Stomach (tissue), 4 donors: ENCODE measurements at regions not wholly inside any gene's neighbourhood (a gene's known extent, or its start where the extent isn't known, plus 50 kb on each side); places are given as distances from the start of the nearest gene placed in this dataset.

Experiments
- CTCF ChIP-seq, 7 experiments: fragments of 450-650 bp in 4 of 7; fragments of 200-600 bp in 3 of 7; sonication (generic) in 3 of 7; IDR thresholded peaks; one replicate each; pipeline ENCODE4 v1.5.1; 2016 to 2019; ENCODE audit warnings: antibody characterized with exemption in 7 of 7, control low read depth in 2 of 7, mild to moderate bottlenecking in 1 of 7
- EP300 ChIP-seq: sonication (generic); formaldehyde crosslinking; IDR thresholded peaks from one replicate; pipeline ENCODE4 v1.6.1; 2017; ENCODE audit warnings: antibody characterized with exemption
- POLR2A ChIP-seq, 4 donors: fragments of 450-650 bp; IDR thresholded peaks; one replicate each; pipeline ENCODE4 v1.6.1; 2016; ENCODE audit warnings: antibody characterized with exemption in 4 of 4, control low read depth in 2 of 4, mild to moderate bottlenecking in 1 of 4, moderate library complexity in 1 of 4
- POLR2AphosphoS5 ChIP-seq, 3 donors: sonication (generic); formaldehyde crosslinking; IDR thresholded peaks; one replicate each; pipeline ENCODE4 v1.6.1; 2016; ENCODE audit warnings: antibody characterized with exemption in 3 of 3

DNA sequence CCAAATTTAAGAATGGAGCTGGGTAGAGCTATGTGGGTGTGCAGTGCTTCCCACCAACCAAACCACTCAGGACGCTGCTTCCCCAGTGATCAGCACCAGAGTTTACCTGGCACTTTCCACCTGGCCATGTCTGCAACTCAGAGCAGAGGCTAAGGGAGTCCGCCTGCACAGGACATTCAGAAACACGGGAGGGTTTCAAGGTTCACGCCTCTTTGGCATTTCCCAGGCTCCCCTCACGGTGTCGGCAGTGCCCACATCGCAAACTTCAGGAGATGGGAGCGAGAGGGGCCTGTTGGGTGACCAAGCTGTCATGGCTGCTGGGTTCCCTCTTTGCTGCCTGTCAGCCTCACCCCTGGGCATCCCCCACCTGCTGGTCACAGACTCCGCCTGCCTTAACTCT, 161.5 kb downstream of the NXNL2 start:
- TF ChIP-seq POLR2AphosphoS5 (IDR thresholded peaks at IDR 0.05) (no peak), POLR2A (IDR thresholded peaks at IDR 0.05) (no peak), CTCF (IDR thresholded peaks at IDR 0.05) (no peak), EP300 (no peak)
